ENCODE measurements at regions not wholly inside any gene's neighbourhood (a gene's known extent, or its start where the extent isn't known, plus 50 kb on each side); places are given as distances from the start of the nearest gene placed in this dataset.

DNA sequence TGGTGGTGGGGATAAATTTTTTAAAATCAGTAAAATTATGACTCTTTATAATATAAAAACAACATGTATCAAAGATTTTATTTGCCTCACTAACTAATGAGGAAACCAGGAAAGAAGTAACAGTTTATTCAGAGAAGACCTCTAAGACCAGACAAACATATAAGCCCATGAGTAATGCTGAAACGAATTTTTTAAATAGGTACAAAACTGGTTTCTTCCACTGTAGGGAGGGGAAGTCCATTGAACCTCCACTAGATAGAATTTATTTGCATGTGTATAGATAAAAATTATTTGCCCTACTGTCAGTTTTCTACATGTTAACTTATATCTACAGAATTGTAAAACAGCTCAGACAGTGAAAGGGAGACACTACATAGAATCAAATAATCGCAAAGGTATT, 86.8 kb downstream of the ZC3H11B start:
- WGBS, 2 experiments (ENCODE audit: insufficient coverage in 2 of 2) = 83 to 100% methylated on average over 1 of the region's 2 CpGs
- H3K36me3 ChIP-seq (ENCODE audit: control insufficient read depth, insufficient read depth, low read length) = no peaks in the 10 kb centered on the region

DNA sequence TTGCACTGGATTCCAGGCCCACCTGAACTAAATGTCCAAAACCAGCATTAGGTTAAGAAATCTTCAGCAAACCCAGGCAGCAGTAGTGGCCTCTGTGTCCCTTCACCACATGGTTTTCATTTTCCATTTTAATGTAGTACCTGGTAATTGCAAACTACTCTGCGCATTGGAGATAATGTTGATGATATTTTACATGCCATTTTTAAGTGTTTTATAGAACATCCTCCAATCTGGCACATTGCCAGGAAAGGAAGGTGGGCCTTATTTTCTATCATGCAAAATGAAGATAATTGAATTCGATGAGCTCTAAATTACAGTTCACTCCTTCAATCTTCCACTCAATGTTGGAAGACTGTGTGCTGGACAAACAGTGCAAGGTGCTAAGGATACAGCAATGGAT, 89.5 kb downstream of the ZC3H11B start:
- H3K27ac ChIP-seq (ENCODE audit: low read depth, low read length, severe bottlenecking) = no peak overlapping the region
- no CpG with 5 or more reads among the region's 2 CpGs for WGBS, 2 experiments (ENCODE audit: insufficient coverage in 2 of 2)
- no peak overlapping the region for H3K4me3 ChIP-seq (ENCODE audit: extremely low read depth, insufficient read depth, low read length, poor library complexity, severe bottlenecking)
- no peaks in the 10 kb centered on the region for H3K36me3 ChIP-seq (ENCODE audit: control insufficient read depth, insufficient read depth, low read length)
- peaks cover 7% of the 10 kb centered on the region for H3K4me1 ChIP-seq (ENCODE audit: control insufficient read depth, insufficient read depth, low read length, poor library complexity, severe bottlenecking)
- H3K9me3 ChIP-seq (ENCODE audit: control insufficient read depth, low read length) = no peaks in the 10 kb centered on the region

More for the DNA sequence above, 86.8 kb downstream of the ZC3H11B start:
- H3K27ac ChIP-seq (ENCODE audit: low read depth, low read length, severe bottlenecking) = no peak overlapping the region
- no peak overlapping the region for H3K4me3 ChIP-seq (ENCODE audit: extremely low read depth, insufficient read depth, low read length, poor library complexity, severe bottlenecking)
- H3K9me3 ChIP-seq (ENCODE audit: control insufficient read depth, low read length) = peaks cover 4% of the 10 kb centered on the region
- no peaks in the 10 kb centered on the region for H3K4me1 ChIP-seq (ENCODE audit: control insufficient read depth, insufficient read depth, low read length, poor library complexity, severe bottlenecking)

DNA sequence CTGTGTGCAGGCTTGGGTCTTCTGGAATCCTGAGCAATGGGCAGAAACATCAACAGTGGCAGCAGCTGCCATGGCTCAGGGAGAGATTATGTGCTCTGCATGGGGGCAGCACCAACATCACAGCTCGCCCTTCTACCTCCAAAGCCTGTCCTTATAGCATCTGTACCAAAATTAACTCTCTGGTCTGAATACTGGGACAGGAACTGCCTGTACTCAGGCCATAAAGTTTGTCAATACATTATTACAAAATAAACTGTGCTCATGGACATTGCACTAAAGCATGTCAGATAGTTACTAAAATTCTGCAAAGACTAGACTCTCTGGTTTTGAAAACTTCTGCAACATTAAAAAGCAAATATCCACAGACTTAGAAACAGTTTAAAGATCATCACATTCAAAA, 91.6 kb downstream of the ZC3H11B start:
- no peak overlapping the region for H3K4me3 ChIP-seq (ENCODE audit: extremely low read depth, insufficient read depth, low read length, poor library complexity, severe bottlenecking)
- WGBS, 2 experiments (ENCODE audit: insufficient coverage in 2 of 2) = 57 to 100% methylated on average over 1 of the region's 1 CpG
- H3K9me3 ChIP-seq (ENCODE audit: control insufficient read depth, low read length) = no peaks in the 10 kb centered on the region
- peaks cover 18% of the 10 kb centered on the region for H3K4me1 ChIP-seq (ENCODE audit: control insufficient read depth, insufficient read depth, low read length, poor library complexity, severe bottlenecking)
- no peak overlapping the region for H3K27ac ChIP-seq (ENCODE audit: low read depth, low read length, severe bottlenecking)
- H3K36me3 ChIP-seq (ENCODE audit: control insufficient read depth, insufficient read depth, low read length) = no peaks in the 10 kb centered on the region

DNA sequence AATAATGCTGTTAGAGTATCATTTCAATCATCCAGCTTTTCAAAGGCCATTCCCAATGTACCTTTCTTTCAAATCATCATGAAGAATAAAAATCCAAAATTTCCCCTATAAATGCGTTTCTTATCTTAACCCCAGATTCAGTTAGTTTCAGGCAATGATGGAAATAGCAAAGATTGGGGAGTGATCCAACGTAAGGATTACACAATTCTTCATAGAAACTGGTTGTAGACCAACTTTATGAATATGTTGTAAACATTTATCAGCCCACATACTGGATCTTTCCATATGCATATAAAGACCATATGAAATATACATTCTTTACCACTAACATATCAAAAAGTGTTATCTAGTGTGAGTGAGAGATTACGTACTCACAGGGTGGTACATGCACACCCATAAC, 92.7 kb downstream of the ZC3H11B start:
- no peaks in the 10 kb centered on the region for H3K9me3 ChIP-seq (ENCODE audit: control insufficient read depth, low read length)
- no peak overlapping the region for H3K27ac ChIP-seq (ENCODE audit: low read depth, low read length, severe bottlenecking)
- H3K36me3 ChIP-seq (ENCODE audit: control insufficient read depth, insufficient read depth, low read length) = no peaks in the 10 kb centered on the region
- H3K4me1 ChIP-seq (ENCODE audit: control insufficient read depth, insufficient read depth, low read length, poor library complexity, severe bottlenecking) = peaks cover 18% of the 10 kb centered on the region
- WGBS, 2 experiments (ENCODE audit: insufficient coverage in 2 of 2) = no CpG with 5 or more reads among the region's 3 CpGs
- no peak overlapping the region for H3K4me3 ChIP-seq (ENCODE audit: extremely low read depth, insufficient read depth, low read length, poor library complexity, severe bottlenecking)

DNA sequence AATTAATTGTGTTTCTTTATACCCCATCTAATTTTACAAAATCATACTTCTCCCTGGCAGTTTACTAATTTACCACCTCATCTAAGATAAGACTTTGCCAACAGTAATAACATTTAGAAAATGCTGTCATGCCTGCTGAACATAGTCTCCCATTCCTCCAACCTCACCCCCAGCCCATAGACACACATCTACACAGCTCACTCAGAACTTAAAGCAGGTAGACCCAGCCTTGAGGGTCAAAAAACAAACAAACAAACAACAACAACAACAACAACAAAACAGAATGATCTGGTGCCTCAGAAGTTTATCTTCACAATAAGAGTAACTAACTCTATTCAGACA, 94.0 kb downstream of the ZC3H11B start:
- Histone ChIP-seq H3K27ac (ENCODE audit: low read depth, low read length, severe bottlenecking) (peak overlapping the region; percentile 79), H3K9me3 (ENCODE audit: control insufficient read depth, low read length) (no peaks in the 10 kb centered on the region), H3K4me3 (ENCODE audit: extremely low read depth, insufficient read depth, low read length, poor library complexity, severe bottlenecking) (no peak overlapping the region), H3K4me1 (ENCODE audit: control insufficient read depth, insufficient read depth, low read length, poor library complexity, severe bottlenecking) (peaks cover 18% of the 10 kb centered on the region), H3K36me3 (ENCODE audit: control insufficient read depth, insufficient read depth, low read length) (no peaks in the 10 kb centered on the region)

DNA sequence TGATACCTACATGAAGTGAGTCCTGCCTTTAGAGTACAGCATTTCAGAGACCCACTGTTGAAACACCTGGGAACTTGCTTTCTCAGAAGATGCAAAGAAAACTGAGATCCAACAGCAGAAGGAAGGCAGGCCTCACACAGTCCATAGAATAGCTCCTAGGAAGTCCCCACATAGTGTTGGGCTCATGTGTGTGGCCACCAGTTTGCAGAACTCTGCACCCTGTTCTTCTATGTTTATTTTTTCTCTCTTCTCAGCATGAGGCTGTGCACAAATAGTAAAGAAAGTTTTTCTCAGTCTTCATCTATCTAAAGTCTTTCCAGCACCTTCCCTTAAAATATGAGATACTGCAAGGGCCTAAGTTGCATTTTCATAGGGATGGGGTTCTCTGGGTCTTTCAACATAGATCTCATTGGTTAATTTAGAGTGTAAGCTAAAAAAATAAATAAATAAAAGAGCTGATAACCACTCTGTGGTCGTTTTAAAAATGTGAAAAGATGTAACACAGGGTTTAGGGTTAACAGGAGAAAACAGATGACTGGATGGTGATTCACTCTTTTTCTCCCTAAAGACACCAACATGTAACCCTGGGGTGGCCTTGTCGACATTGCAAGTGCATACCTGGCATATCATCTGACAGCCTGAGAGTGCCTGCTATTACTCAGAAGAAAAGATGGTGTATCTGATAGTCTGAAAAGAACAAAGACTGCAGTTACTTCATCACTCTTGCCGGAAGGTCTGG, 94.6 kb downstream of the ZC3H11B start:
- no peaks in the 10 kb centered on the region for H3K9me3 ChIP-seq (ENCODE audit: control insufficient read depth, low read length)
- H3K36me3 ChIP-seq (ENCODE audit: control insufficient read depth, insufficient read depth, low read length) = no peaks in the 10 kb centered on the region
- no CpG with 5 or more reads among the region's 3 CpGs for WGBS, 2 experiments (ENCODE audit: insufficient coverage in 2 of 2)
- H3K4me1 ChIP-seq (ENCODE audit: control insufficient read depth, insufficient read depth, low read length, poor library complexity, severe bottlenecking) = peaks cover 18% of the 10 kb centered on the region
- H3K4me3 ChIP-seq (ENCODE audit: extremely low read depth, insufficient read depth, low read length, poor library complexity, severe bottlenecking) = no peak overlapping the region
- H3K27ac ChIP-seq (ENCODE audit: low read depth, low read length, severe bottlenecking) = peak overlapping the region; percentile 79

DNA sequence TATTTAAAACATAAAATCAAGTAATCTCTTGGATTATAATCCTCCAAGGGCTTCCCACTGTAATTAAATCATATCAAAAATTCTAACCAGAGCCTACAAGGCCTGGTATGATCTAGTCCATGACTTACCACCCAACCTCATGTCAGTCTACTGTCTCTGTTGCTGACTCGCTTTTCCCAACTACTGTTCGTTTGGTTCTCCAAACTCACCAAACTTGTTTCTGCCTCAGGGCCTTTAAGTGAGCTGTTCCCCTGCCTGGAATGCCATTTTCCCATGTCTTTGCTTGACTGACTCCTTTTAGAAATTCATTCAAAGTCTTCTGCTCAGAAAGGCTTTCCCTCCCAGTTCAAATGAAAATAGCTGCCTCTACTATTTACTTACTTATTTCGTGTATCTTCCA, 95.9 kb downstream of the ZC3H11B start:
- 55 to 65% methylated on average over 2 of the region's 3 CpGs for WGBS, 2 experiments (ENCODE audit: insufficient coverage in 2 of 2)
- H3K4me1 ChIP-seq (ENCODE audit: control insufficient read depth, insufficient read depth, low read length, poor library complexity, severe bottlenecking) = peaks cover 18% of the 10 kb centered on the region
- H3K4me3 ChIP-seq (ENCODE audit: extremely low read depth, insufficient read depth, low read length, poor library complexity, severe bottlenecking) = no peak overlapping the region
- no peaks in the 10 kb centered on the region for H3K9me3 ChIP-seq (ENCODE audit: control insufficient read depth, low read length)
- H3K27ac ChIP-seq (ENCODE audit: low read depth, low read length, severe bottlenecking) = no peak overlapping the region
- no peaks in the 10 kb centered on the region for H3K36me3 ChIP-seq (ENCODE audit: control insufficient read depth, insufficient read depth, low read length)

DNA sequence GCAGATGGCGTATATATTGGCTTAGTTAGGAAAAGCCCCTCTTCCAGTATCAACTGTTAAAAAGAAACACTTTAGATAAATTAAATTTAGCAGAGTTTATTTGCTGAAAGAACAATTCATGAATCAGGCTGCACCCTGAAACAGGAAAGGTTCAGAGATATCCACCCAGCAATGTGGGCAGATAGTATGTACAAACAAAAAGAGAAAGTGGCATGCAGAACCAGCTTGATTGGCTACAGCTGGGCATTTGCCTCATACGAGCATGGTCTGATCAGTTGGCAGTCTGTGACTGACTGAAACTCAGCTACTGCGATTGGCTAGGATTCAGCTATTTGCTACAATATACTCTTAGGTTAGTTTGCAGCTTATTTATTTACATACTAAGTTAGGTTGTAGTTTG, 98.2 kb downstream of the ZC3H11B start:
- WGBS, 2 experiments (ENCODE audit: insufficient coverage in 2 of 2) = 78% methylated on average over 1 of the region's 3 CpGs; no CpG with 5 or more reads in 1 of the 2 experiments
- H3K36me3 ChIP-seq (ENCODE audit: control insufficient read depth, insufficient read depth, low read length) = no peaks in the 10 kb centered on the region
- H3K27ac ChIP-seq (ENCODE audit: low read depth, low read length, severe bottlenecking) = no peak overlapping the region
- no peak overlapping the region for H3K4me3 ChIP-seq (ENCODE audit: extremely low read depth, insufficient read depth, low read length, poor library complexity, severe bottlenecking)
- no peaks in the 10 kb centered on the region for H3K9me3 ChIP-seq (ENCODE audit: control insufficient read depth, low read length)
- H3K4me1 ChIP-seq (ENCODE audit: control insufficient read depth, insufficient read depth, low read length, poor library complexity, severe bottlenecking) = peaks cover 18% of the 10 kb centered on the region

DNA sequence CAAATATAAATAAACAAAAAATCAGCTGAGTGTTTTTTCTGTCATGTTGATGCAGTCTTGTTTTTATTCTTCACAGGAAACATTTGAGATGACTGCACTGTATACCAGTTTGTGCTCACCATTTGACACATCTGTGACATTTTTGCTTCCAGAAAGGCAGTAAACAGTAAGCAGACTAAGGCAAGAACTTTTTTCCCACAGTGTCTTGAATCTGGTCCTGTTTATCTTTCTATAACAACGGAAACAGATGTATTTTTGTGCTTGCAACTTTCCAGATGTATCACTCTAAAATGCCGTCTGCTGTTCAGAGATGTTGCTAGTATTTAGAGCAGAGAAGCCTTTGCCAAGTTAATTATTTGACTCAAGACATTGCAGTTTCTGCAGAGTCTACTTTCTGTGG, 105.5 kb downstream of the ZC3H11B start:
- Histone ChIP-seq H3K27ac (ENCODE audit: low read depth, low read length, severe bottlenecking) (no peak overlapping the region), H3K4me1 (ENCODE audit: control insufficient read depth, insufficient read depth, low read length, poor library complexity, severe bottlenecking) (no peaks in the 10 kb centered on the region), H3K4me3 (ENCODE audit: extremely low read depth, insufficient read depth, low read length, poor library complexity, severe bottlenecking) (no peak overlapping the region), H3K36me3 (ENCODE audit: control insufficient read depth, insufficient read depth, low read length) (no peaks in the 10 kb centered on the region), H3K9me3 (ENCODE audit: control insufficient read depth, low read length) (no peaks in the 10 kb centered on the region)
- 90 to 100% methylated on average over 1 to 2 of the region's 2 CpGs for WGBS, 2 experiments (ENCODE audit: insufficient coverage in 2 of 2)

DNA sequence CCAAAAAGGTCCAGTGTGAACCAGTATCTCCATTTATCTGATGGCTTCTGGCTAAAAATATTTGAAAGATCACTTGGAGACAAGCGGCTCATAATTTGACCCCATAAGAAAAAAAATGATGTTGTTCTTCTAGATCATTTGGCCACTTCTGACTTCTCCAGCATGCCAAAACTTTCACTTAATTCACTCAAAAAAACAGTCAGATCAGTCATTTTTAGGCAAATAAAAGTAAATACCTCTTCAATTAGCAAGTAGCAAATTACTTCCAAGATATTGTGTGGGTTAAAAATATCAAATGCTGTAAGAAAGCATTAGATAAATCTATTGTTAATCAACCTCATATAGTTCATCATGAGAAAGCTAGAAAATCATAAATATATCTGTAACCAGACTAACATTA, 106.0 kb downstream of the ZC3H11B start:
- H3K4me1 ChIP-seq (ENCODE audit: control insufficient read depth, insufficient read depth, low read length, poor library complexity, severe bottlenecking) = no peaks in the 10 kb centered on the region
- no CpG with 5 or more reads among the region's 1 CpG for WGBS, 2 experiments (ENCODE audit: insufficient coverage in 2 of 2)
- no peaks in the 10 kb centered on the region for H3K36me3 ChIP-seq (ENCODE audit: control insufficient read depth, insufficient read depth, low read length)
- H3K27ac ChIP-seq (ENCODE audit: low read depth, low read length, severe bottlenecking) = no peak overlapping the region
- no peak overlapping the region for H3K4me3 ChIP-seq (ENCODE audit: extremely low read depth, insufficient read depth, low read length, poor library complexity, severe bottlenecking)
- no peaks in the 10 kb centered on the region for H3K9me3 ChIP-seq (ENCODE audit: control insufficient read depth, low read length)

DNA sequence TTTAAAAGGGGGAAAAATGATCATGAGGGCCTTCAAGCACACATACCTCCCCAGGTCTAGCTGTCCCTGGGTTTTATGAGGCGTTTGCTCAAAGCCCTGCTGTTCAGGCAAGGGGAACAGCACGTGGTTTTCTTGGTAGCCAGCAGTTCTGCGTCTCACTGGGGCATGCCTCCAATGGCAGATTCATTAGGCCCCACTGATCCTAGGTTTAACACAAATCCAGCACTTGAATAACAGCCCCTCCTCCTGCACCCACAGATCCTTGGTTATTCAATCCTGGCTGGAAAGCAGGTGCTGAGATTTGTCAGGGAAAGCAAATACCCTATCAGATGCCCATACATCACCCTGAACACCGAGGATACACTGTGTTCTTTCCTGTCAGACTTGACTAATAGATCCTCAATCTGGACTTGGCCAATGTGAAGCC, 106.4 kb downstream of the ZC3H11B start:
- 69 to 75% methylated on average over 2 to 4 of the region's 4 CpGs for WGBS, 2 experiments (ENCODE audit: insufficient coverage in 2 of 2)
- Histone ChIP-seq H3K27ac (ENCODE audit: low read depth, low read length, severe bottlenecking) (no peak overlapping the region), H3K9me3 (ENCODE audit: control insufficient read depth, low read length) (no peaks in the 10 kb centered on the region), H3K4me3 (ENCODE audit: extremely low read depth, insufficient read depth, low read length, poor library complexity, severe bottlenecking) (no peak overlapping the region), H3K4me1 (ENCODE audit: control insufficient read depth, insufficient read depth, low read length, poor library complexity, severe bottlenecking) (no peaks in the 10 kb centered on the region), H3K36me3 (ENCODE audit: control insufficient read depth, insufficient read depth, low read length) (no peaks in the 10 kb centered on the region)
